ENCODE measurements at regions not wholly inside any gene's neighbourhood (a gene's known extent, or its start where the extent isn't known, plus 50 kb on each side); places are given as distances from the start of the nearest gene placed in this dataset.
A peak's percentile ranks its signal among the peaks of the same experiment; 100 is the strongest.

- no peak for DNase-seq
Measured at GRCh38 chr21:24870633-24871032, 736.6 kb downstream of the MRPL39 start.

- DNase-seq = no peak
Measured at GRCh38 chr21:24869862-24870261, 737.4 kb downstream of the MRPL39 start.

DNA sequence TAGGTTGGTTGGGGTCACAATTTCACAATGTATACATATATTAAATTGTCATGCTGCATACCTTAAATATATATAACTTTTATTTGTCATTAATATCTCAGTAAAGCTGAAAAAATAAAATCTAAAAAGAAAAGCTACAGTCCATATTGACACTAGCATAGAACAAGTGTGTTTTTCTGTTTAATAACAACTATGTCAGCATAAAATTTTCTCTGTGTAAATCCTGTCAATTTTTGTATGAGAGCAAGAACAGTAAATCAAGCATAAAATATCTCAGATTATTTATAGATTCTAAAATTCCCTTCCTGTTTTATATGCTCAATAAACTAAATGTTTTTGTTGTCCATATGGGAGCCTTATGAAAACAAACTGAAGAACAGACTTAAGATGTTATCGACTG is 739.2 kb downstream of the MRPL39 start:
- no peak for DNase-seq

- DNase-seq = no peak
Measured at GRCh38 chr21:24861471-24861870, 745.8 kb downstream of the MRPL39 start.

DNA sequence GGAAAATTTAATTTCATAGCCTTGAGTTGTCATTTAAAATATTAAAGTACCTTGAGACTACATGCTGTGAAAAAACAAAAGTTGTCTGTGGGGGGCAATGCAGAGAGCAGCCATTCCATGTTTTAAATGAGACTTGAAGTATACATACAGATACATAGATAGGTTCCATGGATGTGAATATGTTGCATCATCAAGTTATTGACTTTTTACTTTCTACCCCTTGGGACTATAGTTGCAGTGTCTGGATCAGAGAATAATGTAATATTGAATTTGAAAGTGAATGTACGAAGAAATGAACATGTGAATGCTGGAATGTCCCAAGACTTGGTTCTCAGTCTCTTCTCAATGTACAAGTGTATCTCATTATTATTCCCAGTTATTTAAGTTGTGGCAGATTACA is 751.0 kb downstream of the MRPL39 start:
- no peak for DNase-seq

DNA sequence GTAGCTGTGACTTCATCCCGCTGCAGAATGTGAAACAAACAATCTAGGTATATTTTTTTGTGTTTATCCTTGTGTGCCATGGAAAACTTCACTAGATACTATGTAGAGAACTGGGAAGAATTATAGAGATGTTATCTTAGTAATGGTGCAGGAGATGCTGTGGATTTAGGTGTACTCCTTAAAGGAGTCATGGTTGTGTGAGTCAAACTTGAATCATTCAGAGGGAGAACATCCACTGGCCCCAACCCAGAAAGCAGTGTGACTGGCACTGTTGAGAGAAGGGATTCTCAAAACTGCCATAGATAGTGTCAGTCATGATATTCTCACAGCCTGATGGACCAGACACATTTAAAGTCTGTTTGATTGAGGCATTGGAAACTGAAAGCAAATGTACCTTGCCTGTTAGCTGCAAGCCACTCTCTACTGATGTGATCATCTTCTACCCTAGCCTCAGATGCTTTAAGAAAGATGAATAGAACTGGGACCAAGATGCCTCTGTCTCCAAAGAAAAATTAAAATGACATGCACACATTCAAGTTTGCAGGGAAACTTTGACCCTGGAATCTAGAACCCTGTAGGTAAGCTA is 754.6 kb downstream of the MRPL39 start:
- DNase-seq = no peak

- no peak for DNase-seq
Measured at GRCh38 chr21:24850121-24850520, 757.2 kb downstream of the MRPL39 start.

GRCh38 chr21:24844671-24845070 is 762.6 kb downstream of the MRPL39 start:
- no peak for DNase-seq

- no peak for DNase-seq
Measured at GRCh38 chr21:24840287-24840686, 767.0 kb downstream of the MRPL39 start.

DNA sequence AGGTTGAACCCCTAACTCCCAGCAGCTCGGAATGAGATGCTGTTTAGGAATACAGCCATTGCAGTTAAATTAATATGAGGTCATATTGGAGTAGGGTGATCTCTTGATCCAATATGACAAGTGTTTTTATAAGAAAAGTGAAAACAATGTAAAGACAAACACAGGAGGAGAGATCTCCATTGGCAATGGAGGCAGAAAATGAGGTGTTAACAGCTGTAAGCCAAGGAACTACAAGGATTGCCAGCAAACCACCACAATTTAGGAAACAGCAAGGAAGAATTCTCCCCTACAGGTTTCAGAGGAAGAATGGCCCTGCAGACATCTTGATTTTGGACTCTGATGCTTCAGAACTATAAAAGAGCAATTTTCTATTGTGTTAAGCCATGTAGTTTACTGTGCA is 774.3 kb downstream of the MRPL39 start:
- no peak for DNase-seq

GRCh38 chr21:24829397-24829796 is 777.9 kb downstream of the MRPL39 start:
- no peak for DNase-seq

DNA sequence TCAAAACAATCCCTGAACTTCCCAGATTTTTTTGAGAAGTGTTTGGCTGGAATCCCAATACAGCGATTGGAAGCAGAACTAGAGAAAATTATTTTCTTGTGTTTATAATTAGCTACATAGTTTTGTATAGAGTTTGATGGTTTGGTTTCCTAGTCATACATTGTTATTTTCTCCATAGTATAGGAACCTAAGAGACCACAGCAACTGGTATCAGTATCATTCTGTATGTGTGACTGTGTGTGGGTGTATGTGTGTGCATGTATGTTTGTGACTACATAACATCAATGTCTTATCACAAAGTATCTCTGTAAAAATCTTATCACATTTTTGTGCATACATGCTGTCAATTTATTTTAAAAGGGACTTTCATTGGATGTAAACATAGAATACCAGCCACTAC is 780.5 kb downstream of the MRPL39 start:
- no peak for DNase-seq

GRCh38 chr21:24825348-24825747 is 781.9 kb downstream of the MRPL39 start:
- no peak for DNase-seq

DNA sequence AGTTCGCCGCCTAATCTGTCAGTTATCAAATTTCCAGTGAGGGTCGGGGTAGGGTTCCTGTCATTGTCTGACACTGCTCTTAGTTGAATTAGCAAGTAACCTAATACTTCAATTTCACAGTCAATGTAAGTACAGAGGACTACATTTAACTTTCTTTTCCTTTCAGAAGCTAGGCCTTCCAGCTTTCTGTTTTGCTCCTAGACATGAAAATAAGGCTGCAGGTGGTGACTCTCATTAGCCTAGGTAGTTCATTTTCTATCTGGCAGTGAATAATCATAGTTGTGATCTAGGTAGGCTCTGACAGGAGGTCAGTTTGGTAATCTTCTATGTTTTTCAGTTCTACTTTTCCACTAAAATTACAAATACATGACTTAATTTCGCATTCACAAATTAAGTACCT is 783.1 kb downstream of the MRPL39 start:
- DNase-seq = no peak

- DNase-seq = no peak
Measured at GRCh38 chr21:24823247-24823646, 784.0 kb downstream of the MRPL39 start.

GRCh38 chr21:24785033-24785432 is 822.2 kb downstream of the MRPL39 start:
- DNase-seq = no peak

- no peak for DNase-seq
Measured at GRCh38 chr21:24781146-24781545, 826.1 kb downstream of the MRPL39 start.

GRCh38 chr21:24759348-24760075 is 847.8 kb downstream of the MRPL39 start:
- DNase-seq = peak; percentile 3

GRCh38 chr21:24738063-24738462 is 869.2 kb downstream of the MRPL39 start:
- no peak for DNase-seq

DNA sequence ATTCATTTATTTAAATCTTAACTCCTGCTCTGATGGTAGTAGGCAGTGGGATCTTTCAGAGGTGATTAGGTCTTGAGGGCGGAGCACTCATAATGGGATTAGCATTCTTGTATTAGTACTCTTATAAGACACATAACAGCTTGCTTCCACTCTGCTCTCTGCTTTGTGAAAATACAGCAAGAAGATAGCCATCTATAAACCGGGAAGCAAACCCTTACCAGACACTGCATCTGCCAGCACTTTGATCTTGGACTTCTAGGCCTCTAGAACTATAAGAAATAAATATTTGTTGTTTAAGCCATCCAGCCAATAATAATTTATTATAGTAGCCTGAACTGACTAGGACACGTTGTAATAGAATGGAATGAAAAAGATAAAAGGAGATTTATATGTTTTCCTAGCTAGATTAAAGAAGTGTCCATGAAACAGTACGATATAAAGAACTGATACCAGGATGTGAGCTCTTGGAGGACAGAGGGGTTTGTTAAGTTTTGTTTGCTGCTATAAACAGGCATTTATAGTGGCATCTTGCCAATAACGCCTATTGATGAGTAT is 869.9 kb downstream of the MRPL39 start:
- no peak for DNase-seq

GRCh38 chr21:24730661-24731060 is 876.6 kb downstream of the MRPL39 start:
- no peak for DNase-seq

- peak; percentile 46 for DNase-seq
Measured at GRCh38 chr21:24729568-24729967, 877.7 kb downstream of the MRPL39 start.

GRCh38 chr21:24727803-24728440 is 879.4 kb downstream of the MRPL39 start:
- peak; percentile 18 for DNase-seq

All from fibroblast of skin of abdomen (primary cell).